ENCODE measurements at regions not wholly inside any gene's neighbourhood (a gene's known extent, or its start where the extent isn't known, plus 50 kb on each side); places are given as distances from the start of the nearest gene placed in this dataset.

- TF ChIP-seq CTCF (IDR thresholded peaks at IDR 0.05) = no peak
- Histone ChIP-seq H3K4me1 (ENCODE audit: control insufficient read depth, insufficient read depth, low read length) (no peaks in the 10 kb centered on the region), H3K27ac (ENCODE audit: low read length) (no peak overlapping the region), H3K9me3 (ENCODE audit: control insufficient read depth, insufficient read depth, low read length) (no peaks in the 10 kb centered on the region), H3K27me3 (ENCODE audit: control insufficient read depth, insufficient read depth, low read length) (no peaks in the 10 kb centered on the region), H3K4me3 (ENCODE audit: low read length) (no peak overlapping the region), H3K36me3 (ENCODE audit: control insufficient read depth, insufficient read depth, low read length) (no peaks in the 10 kb centered on the region)
- WGBS (ENCODE audit: insufficient coverage) = 93% methylated on average over 1 of the region's 2 CpGs
- DNase-seq (no peak), ATAC-seq (no peak)
- intact Hi-C loops (cut with micrococcal nuclease) = no loop called here
- H3K4me1 Mint-ChIP-seq = no peaks in the 10 kb centered on the region
- H3K27me3 Mint-ChIP-seq (ENCODE audit: low read depth in 2 of 2) = peaks cover 30 to 47% of the 10 kb centered on the region in 2 donors
- no peak overlapping the region for H3K27ac Mint-ChIP-seq
- no peak overlapping the region for H3K4me3 Mint-ChIP-seq
- H3K9me3 Mint-ChIP-seq = peaks cover 0 to 4% of the 10 kb centered on the region in 2 donors
- H3K36me3 Mint-ChIP-seq = peaks cover 12% of the 10 kb centered on the region
Measured at GRCh38 chr14:62001963-62002362, 239.7 kb downstream of the SNAPC1 start.

- peaks cover 30 to 47% of the 10 kb centered on the region in 2 donors for H3K27me3 Mint-ChIP-seq (ENCODE audit: low read depth in 2 of 2)
- ATAC-seq (peak in 2 of 3 donors; percentile 59), DNase-seq (no peak)
Measured at GRCh38 chr14:62002642-62003041, 240.4 kb downstream of the SNAPC1 start.

GRCh38 chr14:62003701-62004100 is 241.5 kb downstream of the SNAPC1 start:
- Histone ChIP-seq H3K9me3 (ENCODE audit: control insufficient read depth, insufficient read depth, low read length) (no peaks in the 10 kb centered on the region), H3K36me3 (ENCODE audit: control insufficient read depth, insufficient read depth, low read length) (no peaks in the 10 kb centered on the region), H3K27ac (ENCODE audit: low read length) (no peak overlapping the region), H3K4me3 (ENCODE audit: low read length) (no peak overlapping the region), H3K27me3 (ENCODE audit: control insufficient read depth, insufficient read depth, low read length) (no peaks in the 10 kb centered on the region), H3K4me1 (ENCODE audit: control insufficient read depth, insufficient read depth, low read length) (no peaks in the 10 kb centered on the region)
- peaks cover 12% of the 10 kb centered on the region for H3K36me3 Mint-ChIP-seq
- no peak overlapping the region for H3K4me3 Mint-ChIP-seq
- H3K27me3 Mint-ChIP-seq (ENCODE audit: low read depth in 2 of 2) = peaks cover 32 to 55% of the 10 kb centered on the region in 2 donors
- H3K9me3 Mint-ChIP-seq = peaks cover 0 to 4% of the 10 kb centered on the region in 2 donors
- no peaks in the 10 kb centered on the region for H3K4me1 Mint-ChIP-seq
- 73% methylated on average over 2 of the region's 2 CpGs for WGBS (ENCODE audit: insufficient coverage)
- intact Hi-C loops (cut with micrococcal nuclease) = no loop called here
- TF ChIP-seq CTCF (IDR thresholded peaks at IDR 0.05) = no peak
- no peak for ATAC-seq
- DNase-seq = no peak
- H3K27ac Mint-ChIP-seq = no peak overlapping the region

More at GRCh38 chr14:62002642-62003041, 240.4 kb downstream of the SNAPC1 start:
- intact Hi-C loops (cut with micrococcal nuclease) = no loop called here
- H3K27me3 ChIP-seq (ENCODE audit: control insufficient read depth, insufficient read depth, low read length) = no peaks in the 10 kb centered on the region
- H3K9me3 Mint-ChIP-seq = peaks cover 0 to 4% of the 10 kb centered on the region in 2 donors
- no peaks in the 10 kb centered on the region for H3K9me3 ChIP-seq (ENCODE audit: control insufficient read depth, insufficient read depth, low read length)
- H3K36me3 Mint-ChIP-seq = peaks cover 12% of the 10 kb centered on the region
- H3K27ac Mint-ChIP-seq = no peak overlapping the region
- no peaks in the 10 kb centered on the region for H3K36me3 ChIP-seq (ENCODE audit: control insufficient read depth, insufficient read depth, low read length)
- H3K27ac ChIP-seq (ENCODE audit: low read length) = no peak overlapping the region
- TF ChIP-seq CTCF (IDR thresholded peaks at IDR 0.05) = no peak
- H3K4me3 Mint-ChIP-seq = no peak overlapping the region
- WGBS (ENCODE audit: insufficient coverage) = 75% methylated on average over 1 of the region's 1 CpG
- no peaks in the 10 kb centered on the region for H3K4me1 ChIP-seq (ENCODE audit: control insufficient read depth, insufficient read depth, low read length)
- H3K4me1 Mint-ChIP-seq = no peaks in the 10 kb centered on the region
- no peak overlapping the region for H3K4me3 ChIP-seq (ENCODE audit: low read length)

- peaks cover 28 to 62% of the 10 kb centered on the region in 2 donors for H3K27me3 Mint-ChIP-seq (ENCODE audit: low read depth in 2 of 2)
- TF ChIP-seq CTCF (IDR thresholded peaks at IDR 0.05) = no peak
- H3K27ac Mint-ChIP-seq = no peak overlapping the region
- WGBS (ENCODE audit: insufficient coverage) = 90% methylated on average over 5 of the region's 6 CpGs
- Histone ChIP-seq H3K4me3 (ENCODE audit: low read length) (no peak overlapping the region), H3K9me3 (ENCODE audit: control insufficient read depth, insufficient read depth, low read length) (no peaks in the 10 kb centered on the region), H3K4me1 (ENCODE audit: control insufficient read depth, insufficient read depth, low read length) (no peaks in the 10 kb centered on the region), H3K36me3 (ENCODE audit: control insufficient read depth, insufficient read depth, low read length) (no peaks in the 10 kb centered on the region), H3K27ac (ENCODE audit: low read length) (no peak overlapping the region), H3K27me3 (ENCODE audit: control insufficient read depth, insufficient read depth, low read length) (peaks cover 5% of the 10 kb centered on the region)
- no peak overlapping the region for H3K4me3 Mint-ChIP-seq
- peaks cover 0 to 4% of the 10 kb centered on the region in 2 donors for H3K9me3 Mint-ChIP-seq
- H3K4me1 Mint-ChIP-seq = no peaks in the 10 kb centered on the region
- ATAC-seq (no peak), DNase-seq (no peak)
- intact Hi-C loops (cut with micrococcal nuclease) = no loop called here
- H3K36me3 Mint-ChIP-seq = peaks cover 12% of the 10 kb centered on the region
Measured at GRCh38 chr14:62006116-62006731, 244.0 kb downstream of the SNAPC1 start.

Data from natural killer cell (primary cell).